HEK293 (cell line): ENCODE measurements at regions not wholly inside any gene's neighbourhood (a gene's known extent, or its start where the extent isn't known, plus 50 kb on each side); places are given as distances from the start of the nearest gene placed in this dataset.

ENCODE experiments used
- CTCF ChIA-PET: fragments of 350-600 bp; formaldehyde crosslinking; extraction: SDS; loops from one replicate; lab custom pipeline; 2021; ENCODE audit warnings: antibody characterized with exemption; lab: Yijun Ruan, JAX
- POLR2A ChIA-PET: fragments of 300-600 bp; formaldehyde crosslinking; extraction: SDS; loops from one replicate; lab custom pipeline; 2020; ENCODE audit warnings: antibody characterized with exemption, inconsistent platforms; lab: Yijun Ruan, JAX
- H3K27ac ChIP-seq: fragments of 200-500 bp; sonication (Bioruptor generic); 2 replicates; pipeline ENCODE4 v1.5.1; 2014; ENCODE audit warnings: low read depth, low read length, control low read depth, inconsistent platforms; ENCODE audit errors: extremely low read depth
- H3K36me3 ChIP-seq, 2 experiments: fragments of 200-500 bp in 1 of 2; sonication (Bioruptor generic) in 1 of 2; 1 replicate in 1 of 2; 2 replicates in 1 of 2; pipeline ENCODE4 v1.5.1; 2014 to 2017; ENCODE audit warnings: inconsistent platforms in 2 of 2, low read length in 2 of 2; ENCODE audit not compliant: control insufficient read depth in 2 of 2, insufficient read depth in 1 of 2
- H3K4me1 ChIP-seq: fragments of 200-500 bp; sonication (Bioruptor generic); 2 replicates; pipeline ENCODE4 v1.5.1; 2014; ENCODE audit warnings: mild to moderate bottlenecking, low read length, inconsistent platforms; ENCODE audit not compliant: control insufficient read depth, insufficient read depth
- H3K4me3 ChIP-seq: 2 replicates; pipeline ENCODE4 v1.5.1; 2011; ENCODE audit warnings: low read depth, mild to moderate bottlenecking, control low read depth, low read length, moderate library complexity
- H3K9me3 ChIP-seq: fragments of 200-500 bp; sonication (Bioruptor generic); 2 replicates; pipeline ENCODE4 v1.5.1; 2014; ENCODE audit warnings: low read depth, low read length, inconsistent platforms; ENCODE audit not compliant: control insufficient read depth, insufficient read depth
- GLI4 ChIP-seq: fragments of 450-650 bp; formaldehyde crosslinking; IDR thresholded peaks from 2 replicates; pipeline ENCODE4 v1.5.1; 2016; ENCODE audit warnings: missing biosample characterization, missing genetic modification characterization
- IKZF3 ChIP-seq: fragments of 450-650 bp; IDR thresholded peaks from 2 replicates; pipeline ENCODE4 v1.5.0; 2018; ENCODE audit warnings: missing biosample characterization, mild to moderate bottlenecking, missing genetic modification characterization, moderate library complexity
- KLF16 ChIP-seq: fragments of 450-650 bp; formaldehyde crosslinking; IDR thresholded peaks from 2 replicates; pipeline ENCODE4 v1.5.1; 2017; ENCODE audit warnings: missing biosample characterization, missing genetic modification characterization
- OVOL3 ChIP-seq: fragments of 450-650 bp; formaldehyde crosslinking; IDR thresholded peaks from 2 replicates; pipeline ENCODE4 v1.5.1; 2016; ENCODE audit warnings: missing biosample characterization, missing genetic modification characterization
- SCRT2 ChIP-seq: fragments of 450-650 bp; formaldehyde crosslinking; IDR thresholded peaks from 2 replicates; pipeline ENCODE4 v1.5.1; 2016; ENCODE audit warnings: missing biosample characterization, missing genetic modification characterization
- SP2 ChIP-seq: fragments of 450-650 bp; formaldehyde crosslinking; IDR thresholded peaks from 2 replicates; pipeline ENCODE4 v1.5.1; 2016; ENCODE audit warnings: missing biosample characterization, missing genetic modification characterization
- ZBTB20 ChIP-seq: fragments of 450-650 bp; formaldehyde crosslinking; IDR thresholded peaks from 2 replicates; pipeline ENCODE4 v1.5.1; 2016; ENCODE audit warnings: missing biosample characterization, missing genetic modification characterization
- ZBTB8A ChIP-seq: fragments of 450-650 bp; formaldehyde crosslinking; IDR thresholded peaks from 2 replicates; pipeline ENCODE4 v1.5.1; 2016; ENCODE audit warnings: missing biosample characterization, missing genetic modification characterization
- ZFP3 ChIP-seq: fragments of 450-650 bp; formaldehyde crosslinking; IDR thresholded peaks from 2 replicates; pipeline ENCODE4 v1.5.1; 2016; ENCODE audit warnings: low read depth, missing biosample characterization, missing genetic modification characterization
- ZFP69B ChIP-seq: fragments of 450-650 bp; formaldehyde crosslinking; IDR thresholded peaks from 2 replicates; pipeline ENCODE4 v1.5.1; 2016; ENCODE audit warnings: missing biosample characterization, missing genetic modification characterization
- ZNF112 ChIP-seq: fragments of 450-650 bp; formaldehyde crosslinking; IDR thresholded peaks from 2 replicates; pipeline ENCODE4 v1.5.0; 2017; ENCODE audit warnings: missing biosample characterization, missing genetic modification characterization
- ZNF121 ChIP-seq: fragments of 450-650 bp; formaldehyde crosslinking; IDR thresholded peaks from 2 replicates; pipeline ENCODE4 v1.5.1; 2016; ENCODE audit warnings: missing biosample characterization, missing genetic modification characterization
- ZNF132 ChIP-seq: fragments of 450-650 bp; formaldehyde crosslinking; IDR thresholded peaks from 2 replicates; pipeline ENCODE4 v1.5.1; 2017; ENCODE audit warnings: missing biosample characterization, missing genetic modification characterization, borderline replicate concordance
- ZNF146 ChIP-seq: fragments of 450-650 bp; formaldehyde crosslinking; IDR thresholded peaks from 2 replicates; pipeline ENCODE4 v1.5.1; 2016; ENCODE audit warnings: missing biosample characterization, missing genetic modification characterization
- ZNF473 ChIP-seq: fragments of 450-650 bp; formaldehyde crosslinking; IDR thresholded peaks from 2 replicates; pipeline ENCODE4 v1.5.1; 2017; ENCODE audit warnings: missing biosample characterization, missing genetic modification characterization
- ZNF510 ChIP-seq: fragments of 450-650 bp; formaldehyde crosslinking; IDR thresholded peaks from 2 replicates; pipeline ENCODE4 v1.5.1; 2018; ENCODE audit warnings: mild to moderate bottlenecking, missing genetic modification characterization, missing biosample characterization; ENCODE audit not compliant: insufficient replicate concordance
- ZNF521 ChIP-seq: fragments of 450-650 bp; formaldehyde crosslinking; IDR thresholded peaks from 2 replicates; pipeline ENCODE4 v1.5.1; 2017; ENCODE audit warnings: missing biosample characterization, mild to moderate bottlenecking, missing genetic modification characterization
- ZNF561 ChIP-seq: fragments of 450-650 bp; IDR thresholded peaks from 2 replicates; pipeline ENCODE4 v1.5.1; 2018; ENCODE audit warnings: missing biosample characterization, missing genetic modification characterization, borderline replicate concordance
- ZNF624 ChIP-seq: fragments of 450-650 bp; formaldehyde crosslinking; IDR thresholded peaks from 2 replicates; pipeline ENCODE4 v1.5.1; 2017; ENCODE audit warnings: missing biosample characterization, missing genetic modification characterization
- ZNF654 ChIP-seq: fragments of 450-650 bp; formaldehyde crosslinking; IDR thresholded peaks from 2 replicates; pipeline ENCODE4 v1.5.1; 2016; ENCODE audit warnings: low read depth, missing biosample characterization, missing genetic modification characterization
- ZNF664 ChIP-seq: fragments of 450-650 bp; formaldehyde crosslinking; IDR thresholded peaks from 2 replicates; pipeline ENCODE4 v1.5.1; 2016; ENCODE audit warnings: missing biosample characterization, missing genetic modification characterization
- ZNF830 ChIP-seq: fragments of 450-650 bp; IDR thresholded peaks from 2 replicates; pipeline ENCODE4 v1.5.0; 2018; ENCODE audit warnings: missing biosample characterization, missing genetic modification characterization, low read depth, mild to moderate bottlenecking, moderate library complexity
- ZSCAN23 ChIP-seq: fragments of 450-650 bp; formaldehyde crosslinking; IDR thresholded peaks from 2 replicates; pipeline ENCODE4 v1.5.1; 2016; ENCODE audit warnings: missing biosample characterization, missing genetic modification characterization
- TF ChIP-seq, protein P1 (sequence below): fragments of 450-650 bp; formaldehyde crosslinking; IDR thresholded peaks from 2 replicates; pipeline ENCODE4 v1.5.1; 2016; ENCODE audit warnings: missing biosample characterization, missing genetic modification characterization
- TF ChIP-seq, protein P2 (sequence below): fragments of 450-650 bp; formaldehyde crosslinking; IDR thresholded peaks from 2 replicates; pipeline ENCODE4 v1.5.1; 2016; ENCODE audit warnings: missing biosample characterization, missing genetic modification characterization
- TF ChIP-seq, protein P3 (sequence below): fragments of 450-650 bp; formaldehyde crosslinking; IDR thresholded peaks from 2 replicates; pipeline ENCODE4 v1.5.1; 2016; ENCODE audit warnings: missing biosample characterization, missing genetic modification characterization, borderline replicate concordance

DNA sequence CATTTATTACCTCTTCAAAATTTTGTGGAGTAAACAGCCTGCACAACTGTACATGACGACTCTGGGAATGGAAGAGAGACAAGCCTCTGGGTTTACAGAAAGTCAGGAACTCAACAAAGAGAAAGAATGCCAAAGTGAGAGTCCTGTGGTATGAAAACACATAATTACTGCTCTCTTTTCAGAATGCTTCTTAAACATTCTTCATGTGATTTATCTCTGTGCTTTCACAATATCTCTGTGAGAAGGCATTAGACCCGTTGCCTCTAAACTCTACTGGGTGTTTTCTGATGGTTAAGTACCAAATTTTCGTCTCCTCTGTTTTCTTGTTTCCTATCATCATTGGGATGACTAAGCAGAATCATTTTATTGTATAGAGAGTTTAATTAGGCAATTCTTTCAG is 966.6 kb upstream of the SLIT2 start:
- no peaks in the 10 kb centered on the region for H3K4me1 ChIP-seq
- CTCF ChIA-PET: no interaction called here

DNA sequence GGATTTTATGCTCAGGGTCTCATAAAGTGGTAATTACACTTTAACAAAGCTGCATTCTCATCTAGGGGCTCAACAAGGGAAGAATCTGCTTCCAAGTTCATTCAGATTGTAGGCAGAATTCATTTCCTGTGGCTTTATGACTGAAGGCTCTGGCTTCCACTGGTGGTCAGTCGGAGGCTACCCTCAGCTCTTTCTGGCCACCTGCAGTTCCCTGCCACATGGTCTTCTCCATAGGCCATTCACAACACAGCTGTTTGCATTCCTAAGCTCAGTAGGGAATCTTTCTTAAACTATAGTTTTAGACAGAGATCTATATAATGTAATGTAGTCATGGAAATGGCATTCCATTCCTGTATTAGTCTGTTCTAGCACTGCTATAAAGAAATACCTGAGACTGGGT is 973.0 kb upstream of the SLIT2 start:
- Histone ChIP-seq H3K27ac (no peak overlapping the region), H3K4me3 (no peak overlapping the region), H3K36me3 (no peaks in the 10 kb centered on the region), H3K4me1 (no peaks in the 10 kb centered on the region), H3K9me3 (no peaks in the 10 kb centered on the region)
- ChIA-PET POLR2A (no interaction called here), CTCF (no interaction called here)
- no peak for TF ChIP-seq ZNF473 (tag by site-specific recombination)
- TF ChIP-seq ZNF146: no peak
- TF ChIP-seq, protein P1, sequence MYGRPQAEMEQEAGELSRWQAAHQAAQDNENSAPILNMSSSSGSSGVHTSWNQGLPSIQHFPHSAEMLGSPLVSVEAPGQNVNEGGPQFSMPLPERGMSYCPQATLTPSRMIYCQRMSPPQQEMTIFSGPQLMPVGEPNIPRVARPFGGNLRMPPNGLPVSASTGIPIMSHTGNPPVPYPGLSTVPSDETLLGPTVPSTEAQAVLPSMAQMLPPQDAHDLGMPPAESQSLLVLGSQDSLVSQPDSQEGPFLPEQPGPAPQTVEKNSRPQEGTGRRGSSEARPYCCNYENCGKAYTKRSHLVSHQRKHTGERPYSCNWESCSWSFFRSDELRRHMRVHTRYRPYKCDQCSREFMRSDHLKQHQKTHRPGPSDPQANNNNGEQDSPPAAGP (tag by site-specific recombination): no peak
- no peak for TF ChIP-seq ZBTB8A (tag by site-specific recombination)
- TF ChIP-seq ZSCAN23 (tag by site-specific recombination): no peak
- TF ChIP-seq, protein P2, sequence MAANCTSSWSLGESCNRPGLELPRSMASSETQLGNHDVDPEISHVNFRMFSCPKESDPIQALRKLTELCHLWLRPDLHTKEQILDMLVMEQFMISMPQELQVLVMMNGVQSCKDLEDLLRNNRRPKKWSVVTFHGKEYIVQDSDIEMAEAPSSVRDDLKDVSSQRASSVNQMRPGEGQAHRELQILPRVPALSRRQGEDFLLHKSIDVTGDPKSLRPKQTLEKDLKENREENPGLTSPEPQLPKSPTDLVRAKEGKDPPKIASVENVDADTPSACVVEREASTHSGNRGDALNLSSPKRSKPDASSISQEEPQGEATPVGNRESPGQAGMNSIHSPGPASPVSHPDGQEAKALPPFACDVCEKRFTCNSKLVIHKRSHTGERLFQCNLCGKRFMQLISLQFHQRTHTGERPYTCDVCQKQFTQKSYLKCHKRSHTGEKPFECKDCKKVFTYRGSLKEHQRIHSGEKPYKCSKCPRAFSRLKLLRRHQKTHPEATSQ (tag by site-specific recombination): no peak
- no peak for TF ChIP-seq KLF16 (tag by site-specific recombination)

More for the DNA sequence above, 966.6 kb upstream of the SLIT2 start:
- TF ChIP-seq ZNF830 (tag by site-specific recombination) (no peak), ZNF132 (tag by site-specific recombination) (no peak), OVOL3 (no peak), ZNF112 (tag by site-specific recombination) (no peak), ZBTB20 (tag by site-specific recombination) (no peak), ZNF561 (tag by site-specific recombination) (no peak), GLI4 (tag by site-specific recombination) (no peak), ZNF521 (tag by site-specific recombination) (no peak), ZFP3 (no peak), ZNF654 (tag by site-specific recombination) (no peak), SCRT2 (tag by site-specific recombination) (no peak), IKZF3 (tag by site-specific recombination) (no peak), ZNF510 (tag by site-specific recombination) (no peak), ZFP69B (tag by site-specific recombination) (no peak), ZNF624 (tag by site-specific recombination) (no peak), ZNF664 (tag by site-specific recombination) (no peak), SP2 (tag by site-specific recombination) (no peak), ZNF121 (tag by site-specific recombination) (no peak)
- TF ChIP-seq, protein P3, sequence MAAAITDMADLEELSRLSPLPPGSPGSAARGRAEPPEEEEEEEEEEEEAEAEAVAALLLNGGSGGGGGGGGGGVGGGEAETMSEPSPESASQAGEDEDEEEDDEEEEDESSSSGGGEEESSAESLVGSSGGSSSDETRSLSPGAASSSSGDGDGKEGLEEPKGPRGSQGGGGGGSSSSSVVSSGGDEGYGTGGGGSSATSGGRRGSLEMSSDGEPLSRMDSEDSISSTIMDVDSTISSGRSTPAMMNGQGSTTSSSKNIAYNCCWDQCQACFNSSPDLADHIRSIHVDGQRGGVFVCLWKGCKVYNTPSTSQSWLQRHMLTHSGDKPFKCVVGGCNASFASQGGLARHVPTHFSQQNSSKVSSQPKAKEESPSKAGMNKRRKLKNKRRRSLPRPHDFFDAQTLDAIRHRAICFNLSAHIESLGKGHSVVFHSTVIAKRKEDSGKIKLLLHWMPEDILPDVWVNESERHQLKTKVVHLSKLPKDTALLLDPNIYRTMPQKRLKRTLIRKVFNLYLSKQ (tag by site-specific recombination): no peak
- Histone ChIP-seq H3K27ac (no peak overlapping the region), H3K9me3 (no peaks in the 10 kb centered on the region), H3K4me3 (no peak overlapping the region), H3K36me3 (no peaks in the 10 kb centered on the region)
- POLR2A ChIA-PET: no interaction called here
